SH-SY5Y (cell line): ENCODE measurements at regions not wholly inside any gene's neighbourhood (a gene's known extent, or its start where the extent isn't known, plus 50 kb on each side); places are given as distances from the start of the nearest gene placed in this dataset.

ENCODE experiments used
- GATA2 ChIP-seq: IDR thresholded peaks from 2 replicates; pipeline ENCODE4 v1.6.1; 2011; ENCODE audit warnings: mild to moderate bottlenecking, low read depth, low read length
- GATA3 ChIP-seq: IDR thresholded peaks from 2 replicates; pipeline ENCODE4 v1.6.1; 2011; ENCODE audit warnings: low read depth, mild to moderate bottlenecking, low read length, moderate library complexity

GRCh38 chr13:99654076-99654475 lies 152.8 kb downstream of the TM9SF2 start:
- TF ChIP-seq GATA2: no peak

- no peak for TF ChIP-seq GATA3
- TF ChIP-seq GATA2: no peak
Measured at GRCh38 chr13:99653526-99653925, 152.3 kb downstream of the TM9SF2 start.

- TF ChIP-seq GATA3: no peak
- TF ChIP-seq GATA2: no peak
Measured at GRCh38 chr13:99652901-99653300, 151.6 kb downstream of the TM9SF2 start.

GRCh38 chr13:99652141-99652540 lies 150.9 kb downstream of the TM9SF2 start:
- TF ChIP-seq GATA3 (no peak), GATA2 (no peak)

GRCh38 chr13:99651016-99651415 lies 149.7 kb downstream of the TM9SF2 start:
- no peak for TF ChIP-seq GATA2
- no peak for TF ChIP-seq GATA3

GRCh38 chr13:99650410-99650809 lies 149.1 kb downstream of the TM9SF2 start:
- TF ChIP-seq GATA3: no peak
- no peak for TF ChIP-seq GATA2

- TF ChIP-seq GATA2: no peak
- TF ChIP-seq GATA3: no peak
Measured at GRCh38 chr13:99648927-99649326, 147.7 kb downstream of the TM9SF2 start.

- TF ChIP-seq GATA3 (no peak), GATA2 (no peak)
Measured at GRCh38 chr13:99648066-99648665, 146.9 kb downstream of the TM9SF2 start.

- TF ChIP-seq GATA3: no peak
- no peak for TF ChIP-seq GATA2
Measured at GRCh38 chr13:99647596-99647985, 146.3 kb downstream of the TM9SF2 start.

- TF ChIP-seq GATA3 (no peak), GATA2 (no peak)
Measured at GRCh38 chr13:99646866-99647595, 145.8 kb downstream of the TM9SF2 start.

GRCh38 chr13:99642841-99643240 lies 141.6 kb downstream of the TM9SF2 start:
- no peak for TF ChIP-seq GATA3
- no peak for TF ChIP-seq GATA2

GRCh38 chr13:99642006-99642405 lies 140.7 kb downstream of the TM9SF2 start:
- TF ChIP-seq GATA3 (no peak), GATA2 (no peak)

- TF ChIP-seq GATA3 (no peak), GATA2 (no peak)
Measured at GRCh38 chr13:99640260-99640659, 139.0 kb downstream of the TM9SF2 start.

GRCh38 chr13:99639126-99639525 lies 137.9 kb downstream of the TM9SF2 start:
- TF ChIP-seq GATA3 (no peak), GATA2 (no peak)

GRCh38 chr13:99636728-99637353 lies 135.6 kb downstream of the TM9SF2 start:
- TF ChIP-seq GATA3 (no peak), GATA2 (no peak)

- TF ChIP-seq GATA3 (no peak), GATA2 (no peak)
Measured at GRCh38 chr13:99636306-99636705, 135.0 kb downstream of the TM9SF2 start.
